Parathyroid adenoma (tissue), 2 donors: ENCODE measurements at regions not wholly inside any gene's neighbourhood (a gene's known extent, or its start where the extent isn't known, plus 50 kb on each side); places are given as distances from the start of the nearest gene placed in this dataset.

Experiments used
- H2AFZ ChIP-seq: fragments of 300-600 bp; sonication (generic); one replicate; pipeline ENCODE4 v1.7.0; 2017; ENCODE audit warnings: antibody characterized with exemption, mild to moderate bottlenecking
- H3K27ac ChIP-seq: fragments of 300-600 bp; sonication (generic); one replicate; pipeline ENCODE4 v1.7.0; 2017
- H3K27me3 ChIP-seq: fragments of 300-600 bp; sonication (generic); one replicate; pipeline ENCODE4 v1.7.0; 2017; ENCODE audit warnings: low read length; ENCODE audit not compliant: control insufficient read depth, insufficient read depth
- H3K36me3 ChIP-seq: fragments of 300-600 bp; sonication (generic); one replicate; pipeline ENCODE4 v1.7.0; 2017; ENCODE audit warnings: low read length; ENCODE audit not compliant: control insufficient read depth, insufficient read depth
- H3K4me1 ChIP-seq: fragments of 300-600 bp; sonication (generic); one replicate; pipeline ENCODE4 v1.7.0; 2017; ENCODE audit warnings: control low read depth
- H3K4me2 ChIP-seq: fragments of 300-600 bp; sonication (generic); one replicate; pipeline ENCODE4 v1.7.0; 2017; ENCODE audit warnings: low read length
- H3K4me3 ChIP-seq: fragments of 300-600 bp; sonication (generic); one replicate; pipeline ENCODE4 v1.7.0; 2017; ENCODE audit warnings: low read depth, low read length
- H3K79me2 ChIP-seq: fragments of 300-600 bp; sonication (generic); one replicate; pipeline ENCODE4 v1.7.0; 2017; ENCODE audit warnings: control low read depth
- H3K9ac ChIP-seq: fragments of 300-600 bp; sonication (generic); one replicate; pipeline ENCODE4 v1.7.0; 2017; ENCODE audit warnings: mild to moderate bottlenecking
- H3K9me3 ChIP-seq: fragments of 300-600 bp; sonication (generic); one replicate; pipeline ENCODE4 v1.7.0; 2017; ENCODE audit warnings: low read length; ENCODE audit not compliant: control insufficient read depth
- TF ChIP-seq, protein P1 (sequence below): fragments of 300-600 bp; sonication (generic); IDR thresholded peaks from one replicate; pipeline ENCODE4 v1.7.0; 2017; ENCODE audit warnings: antibody characterized with exemption, mild to moderate bottlenecking
- donor health status: primary hyperparathyroidism.

DNA sequence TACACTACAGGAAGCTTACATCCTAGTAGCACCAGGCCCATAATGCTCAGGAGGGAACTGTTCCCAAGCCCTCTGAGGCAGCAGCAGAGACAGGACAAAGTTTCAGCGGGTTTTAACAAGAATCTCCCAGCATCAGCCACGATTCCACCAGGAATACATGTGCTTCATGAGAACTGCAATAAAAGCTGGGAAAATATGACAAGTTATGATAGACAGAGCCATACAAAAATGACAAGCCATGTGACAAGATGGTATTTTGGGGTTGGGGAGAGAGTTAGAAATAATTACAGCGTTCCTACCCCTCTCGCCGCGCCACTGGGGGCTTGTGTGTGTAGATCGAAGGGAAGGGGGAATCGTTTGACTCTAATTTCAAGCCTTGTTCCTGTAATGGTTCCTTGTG lies 112.7 kb upstream of the CTBP2 start:
- no peaks in the 10 kb centered on the region for H3K9me3 ChIP-seq
- H3K36me3 ChIP-seq, result no peaks in the 10 kb centered on the region
- no peak overlapping the region for H3K4me3 ChIP-seq
- H3K27me3 ChIP-seq, result no peaks in the 10 kb centered on the region
- no peak overlapping the region for H3K4me2 ChIP-seq
- no peak overlapping the region for H3K27ac ChIP-seq
- no peaks in the 10 kb centered on the region for H3K4me1 ChIP-seq
- no peaks in the 10 kb centered on the region for H3K79me2 ChIP-seq
- no peak overlapping the region for H3K9ac ChIP-seq
- TF ChIP-seq, protein P1, sequence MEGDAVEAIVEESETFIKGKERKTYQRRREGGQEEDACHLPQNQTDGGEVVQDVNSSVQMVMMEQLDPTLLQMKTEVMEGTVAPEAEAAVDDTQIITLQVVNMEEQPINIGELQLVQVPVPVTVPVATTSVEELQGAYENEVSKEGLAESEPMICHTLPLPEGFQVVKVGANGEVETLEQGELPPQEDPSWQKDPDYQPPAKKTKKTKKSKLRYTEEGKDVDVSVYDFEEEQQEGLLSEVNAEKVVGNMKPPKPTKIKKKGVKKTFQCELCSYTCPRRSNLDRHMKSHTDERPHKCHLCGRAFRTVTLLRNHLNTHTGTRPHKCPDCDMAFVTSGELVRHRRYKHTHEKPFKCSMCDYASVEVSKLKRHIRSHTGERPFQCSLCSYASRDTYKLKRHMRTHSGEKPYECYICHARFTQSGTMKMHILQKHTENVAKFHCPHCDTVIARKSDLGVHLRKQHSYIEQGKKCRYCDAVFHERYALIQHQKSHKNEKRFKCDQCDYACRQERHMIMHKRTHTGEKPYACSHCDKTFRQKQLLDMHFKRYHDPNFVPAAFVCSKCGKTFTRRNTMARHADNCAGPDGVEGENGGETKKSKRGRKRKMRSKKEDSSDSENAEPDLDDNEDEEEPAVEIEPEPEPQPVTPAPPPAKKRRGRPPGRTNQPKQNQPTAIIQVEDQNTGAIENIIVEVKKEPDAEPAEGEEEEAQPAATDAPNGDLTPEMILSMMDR, result no peak
- H2AFZ ChIP-seq, result no peak overlapping the region

DNA sequence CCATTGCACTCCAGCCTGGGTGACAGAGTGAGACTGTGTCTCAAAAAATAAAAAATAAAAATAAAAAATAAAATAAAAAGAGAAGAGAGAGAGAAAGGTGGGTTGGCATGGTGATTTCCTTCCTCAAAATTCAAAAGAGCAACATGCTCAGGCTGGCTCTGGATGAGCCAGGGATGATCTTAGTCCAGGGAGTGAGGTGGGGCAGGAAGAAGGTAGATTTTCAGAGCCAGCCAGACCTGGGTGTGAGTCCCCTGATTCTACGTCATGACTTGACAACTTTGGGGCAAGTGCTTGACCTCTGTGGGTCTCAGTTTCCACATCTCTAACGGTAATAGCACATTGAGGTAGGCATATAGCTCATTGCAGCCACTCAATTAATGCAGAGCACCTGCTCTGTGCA lies 109.4 kb upstream of the CTBP2 start:
- Histone ChIP-seq H3K4me3 (no peak overlapping the region), H3K27ac (no peak overlapping the region), H3K36me3 (no peaks in the 10 kb centered on the region), H3K27me3 (no peaks in the 10 kb centered on the region), H3K4me2 (no peak overlapping the region), H3K9me3 (no peaks in the 10 kb centered on the region), H3K4me1 (no peaks in the 10 kb centered on the region), H3K9ac (no peak overlapping the region), H2AFZ (no peak overlapping the region), H3K79me2 (no peaks in the 10 kb centered on the region)
- TF ChIP-seq, protein P1, result no peak

DNA sequence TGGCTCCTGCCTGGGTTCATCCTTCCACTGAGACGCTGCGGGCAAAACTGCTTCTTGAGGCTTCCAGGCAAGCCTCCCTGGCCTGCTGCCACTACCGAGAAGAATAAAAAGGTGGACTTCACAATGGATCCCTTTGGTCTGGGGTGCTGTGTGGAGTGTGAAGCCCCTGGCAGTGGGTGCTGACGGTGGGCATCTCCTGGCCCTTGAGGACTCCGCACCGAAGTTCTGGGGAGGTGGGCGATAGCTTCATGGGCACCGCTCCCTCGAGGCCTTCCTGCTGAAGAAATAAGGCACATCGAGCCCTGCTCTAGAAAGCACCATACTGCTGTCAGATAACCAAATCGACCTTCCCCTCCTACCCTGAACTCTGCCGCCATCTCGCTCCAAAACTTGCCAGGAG lies 106.6 kb upstream of the CTBP2 start:
- Histone ChIP-seq H3K9ac (no peak overlapping the region), H2AFZ (no peak overlapping the region), H3K79me2 (no peaks in the 10 kb centered on the region), H3K36me3 (no peaks in the 10 kb centered on the region), H3K27me3 (no peaks in the 10 kb centered on the region), H3K4me3 (no peak overlapping the region), H3K4me1 (no peaks in the 10 kb centered on the region), H3K27ac (no peak overlapping the region), H3K4me2 (no peak overlapping the region), H3K9me3 (no peaks in the 10 kb centered on the region)
- TF ChIP-seq, protein P1, result no peak

DNA sequence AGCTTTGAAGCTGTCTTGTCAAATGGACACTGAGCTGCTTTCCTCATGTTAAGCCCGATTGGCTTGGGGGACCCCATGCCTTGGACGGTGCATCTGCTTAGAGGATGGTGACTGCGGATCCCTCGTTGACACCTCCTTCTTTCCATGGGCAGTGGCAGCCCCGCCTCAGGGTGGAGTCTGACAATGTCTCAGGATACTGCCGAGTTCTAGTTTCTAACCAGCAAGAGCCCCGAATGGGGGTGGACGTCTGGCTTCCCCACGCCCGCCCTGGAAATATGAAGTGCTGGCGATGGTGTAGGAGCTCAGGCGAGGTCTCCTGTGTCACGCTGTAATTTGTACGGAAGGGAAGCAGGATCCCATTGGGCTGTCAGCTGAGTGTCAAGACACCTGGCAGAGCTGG lies 106.2 kb upstream of the CTBP2 start:
- Histone ChIP-seq H2AFZ (no peak overlapping the region), H3K27me3 (no peaks in the 10 kb centered on the region), H3K4me2 (no peak overlapping the region), H3K4me1 (no peaks in the 10 kb centered on the region), H3K9me3 (no peaks in the 10 kb centered on the region), H3K36me3 (no peaks in the 10 kb centered on the region), H3K4me3 (no peak overlapping the region), H3K27ac (no peak overlapping the region), H3K9ac (no peak overlapping the region), H3K79me2 (no peaks in the 10 kb centered on the region)
- TF ChIP-seq, protein P1, result no peak

DNA sequence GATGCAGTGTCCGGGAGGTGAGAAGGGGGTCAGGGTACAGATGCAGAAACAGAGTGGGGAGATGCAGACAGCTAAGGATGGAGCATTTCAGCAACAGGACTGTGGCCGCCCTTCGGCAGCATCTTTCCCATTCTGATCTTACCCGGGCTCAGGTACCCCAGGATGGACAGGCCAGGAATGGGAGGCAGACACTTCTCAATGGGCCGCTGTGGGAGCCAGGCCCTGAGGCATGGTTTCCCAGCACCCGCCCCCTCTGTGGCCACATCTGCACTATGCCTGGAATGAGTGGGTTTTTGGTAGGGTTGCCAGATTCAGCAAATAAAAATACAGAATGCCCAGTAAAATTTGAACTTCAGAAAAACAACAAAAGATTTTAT lies 105.2 kb upstream of the CTBP2 start:
- no peak overlapping the region for H2AFZ ChIP-seq
- no peaks in the 10 kb centered on the region for H3K79me2 ChIP-seq
- no peak overlapping the region for H3K9ac ChIP-seq
- no peak overlapping the region for H3K4me3 ChIP-seq
- H3K27me3 ChIP-seq, result no peaks in the 10 kb centered on the region
- H3K4me2 ChIP-seq, result no peak overlapping the region
- H3K27ac ChIP-seq, result no peak overlapping the region
- H3K9me3 ChIP-seq, result no peaks in the 10 kb centered on the region
- H3K36me3 ChIP-seq, result no peaks in the 10 kb centered on the region
- TF ChIP-seq, protein P1, result no peak
- H3K4me1 ChIP-seq, result no peaks in the 10 kb centered on the region
